Fibroblast of gingiva (primary cell): ENCODE measurements at regions not wholly inside any gene's neighbourhood (a gene's known extent, or its start where the extent isn't known, plus 50 kb on each side); places are given as distances from the start of the nearest gene placed in this dataset.

ENCODE experiments used
- DNase-seq: peaks from one replicate; pipeline ENCODE4 v3.0.0-alpha.2; 2011; ENCODE audit warnings: low read depth

GRCh38 chr7:124692425-124692824, 73.2 kb downstream of the GPR37 start:
- DNase-seq, result no peak

- DNase-seq, result no peak
Observed at GRCh38 chr7:124690840-124691239, 74.8 kb downstream of the GPR37 start.

DNA sequence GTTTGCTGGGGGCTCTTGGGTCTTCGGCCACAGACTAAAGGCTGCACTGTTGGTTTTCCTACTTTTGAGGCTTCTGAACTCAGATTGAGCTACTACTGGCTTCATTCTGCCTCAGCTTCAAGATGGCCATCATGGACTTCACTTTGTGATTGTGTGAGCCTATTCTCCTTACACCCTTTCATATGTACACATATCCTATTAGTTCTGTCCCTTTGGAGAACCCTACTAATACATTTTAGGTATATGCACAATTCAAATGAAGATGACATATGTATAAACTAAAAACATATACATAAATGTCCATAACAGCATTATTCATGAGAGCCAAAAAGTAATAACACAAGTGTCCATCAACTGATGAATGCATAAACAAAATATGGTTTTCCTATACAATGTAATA, 75.7 kb downstream of the GPR37 start:
- DNase-seq, result no peak

DNA sequence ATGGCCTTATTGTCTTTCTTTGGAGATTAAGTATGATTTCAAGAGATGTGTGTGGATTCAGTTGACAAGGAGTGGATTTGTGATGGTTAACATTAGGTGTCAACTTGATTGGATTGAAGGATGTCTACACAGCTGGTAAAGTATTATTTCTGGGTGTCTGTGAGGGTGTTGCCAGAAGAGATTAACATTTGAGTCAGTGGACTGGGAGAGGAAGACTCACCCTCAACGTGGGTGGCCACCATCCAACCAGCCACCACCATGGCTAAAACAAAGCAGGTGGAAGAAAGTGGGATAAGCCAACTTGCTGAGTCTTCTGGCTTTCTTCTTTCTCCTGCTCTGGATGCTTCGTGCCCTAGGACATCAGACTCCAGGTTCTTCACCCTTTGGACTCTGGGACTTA, 76.1 kb downstream of the GPR37 start:
- DNase-seq, result no peak

DNA sequence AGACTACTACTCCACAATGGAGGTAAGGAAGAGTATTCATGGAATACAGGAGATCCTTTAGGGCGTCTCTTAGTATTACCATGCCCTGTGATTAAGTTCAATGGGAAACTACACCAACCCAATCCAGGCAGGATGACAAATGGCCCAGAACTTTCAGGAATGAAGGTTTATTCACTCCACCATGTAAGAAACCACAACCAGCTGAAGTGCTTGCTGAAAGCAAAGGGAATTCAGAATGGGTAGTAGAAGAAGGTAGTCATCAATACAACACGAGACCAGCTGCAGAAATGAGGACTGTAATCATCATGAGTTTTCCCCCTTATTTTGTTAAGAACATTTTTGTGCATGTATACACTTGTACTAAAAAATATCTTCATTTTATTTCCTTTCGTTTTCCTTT, 76.6 kb downstream of the GPR37 start:
- DNase-seq, result no peak

GRCh38 chr7:124686543-124687171, 78.9 kb downstream of the GPR37 start:
- no peak for DNase-seq

- DNase-seq, result no peak
Observed at GRCh38 chr7:124681946-124682345, 83.6 kb downstream of the GPR37 start.

DNA sequence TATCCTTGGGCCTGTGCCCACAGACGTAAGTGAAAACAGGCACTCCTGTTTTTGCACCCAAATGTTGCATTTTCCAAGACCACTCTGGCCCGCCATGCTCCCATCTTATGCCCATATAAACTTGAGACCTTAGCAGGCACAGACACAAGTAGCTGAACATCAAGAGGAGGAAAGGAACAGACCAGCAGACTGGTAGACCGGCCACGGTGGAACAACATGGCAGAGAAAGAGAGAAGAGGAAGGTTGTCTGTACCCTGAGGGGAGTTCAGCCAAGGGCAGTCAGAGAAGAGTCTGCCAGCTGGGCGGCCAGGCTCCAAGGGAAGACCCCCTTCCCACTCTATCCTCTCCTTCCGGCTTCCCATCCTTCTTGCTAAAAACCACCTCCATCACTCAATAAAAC, 85.3 kb downstream of the GPR37 start:
- no peak for DNase-seq

GRCh38 chr7:124679586-124680225, 85.9 kb downstream of the GPR37 start:
- no peak for DNase-seq

- no peak for DNase-seq
Observed at GRCh38 chr7:124679146-124679545, 86.4 kb downstream of the GPR37 start.

GRCh38 chr7:124674451-124674850, 91.1 kb downstream of the GPR37 start:
- DNase-seq, result no peak

DNA sequence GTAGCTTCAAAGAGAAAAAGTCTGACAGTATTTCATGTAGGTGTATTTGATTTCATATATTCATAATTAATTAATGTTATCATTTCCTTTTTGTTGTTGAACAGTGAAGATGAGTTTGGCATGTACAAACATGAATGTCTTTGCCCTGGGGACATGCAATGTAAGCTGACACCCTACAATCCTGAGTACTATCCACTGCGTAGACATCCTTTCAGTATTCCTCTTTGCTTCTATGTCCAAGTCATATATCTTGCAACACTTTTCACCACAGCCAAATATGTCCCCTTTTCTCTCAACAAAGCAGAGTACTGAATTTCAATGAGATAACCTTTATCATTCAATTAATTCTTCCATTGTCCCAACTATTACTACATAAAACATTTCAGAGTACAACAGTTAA, 93.6 kb downstream of the GPR37 start:
- DNase-seq, result no peak

- DNase-seq, result no peak
Observed at GRCh38 chr7:124667312-124668153, 98.1 kb downstream of the GPR37 start.

DNA sequence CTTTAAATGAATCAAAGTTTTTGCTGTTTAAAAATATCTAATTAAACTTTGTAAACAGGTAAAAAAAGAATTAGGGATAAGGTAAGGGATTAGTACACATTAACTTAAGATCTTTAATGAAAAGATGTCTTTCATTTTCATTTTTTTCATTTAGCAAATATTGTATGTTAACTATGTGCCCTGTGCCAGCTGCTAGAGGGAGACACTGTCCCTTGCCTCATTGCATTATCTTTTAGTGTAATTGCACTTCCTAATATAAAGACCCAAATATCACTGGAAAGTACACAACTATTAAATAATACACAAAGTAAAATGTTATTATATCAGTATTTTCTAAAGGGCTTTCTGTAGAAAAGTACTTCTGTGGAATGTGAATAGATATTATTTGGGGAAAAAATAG, 102.7 kb downstream of the GPR37 start:
- DNase-seq, result no peak

DNA sequence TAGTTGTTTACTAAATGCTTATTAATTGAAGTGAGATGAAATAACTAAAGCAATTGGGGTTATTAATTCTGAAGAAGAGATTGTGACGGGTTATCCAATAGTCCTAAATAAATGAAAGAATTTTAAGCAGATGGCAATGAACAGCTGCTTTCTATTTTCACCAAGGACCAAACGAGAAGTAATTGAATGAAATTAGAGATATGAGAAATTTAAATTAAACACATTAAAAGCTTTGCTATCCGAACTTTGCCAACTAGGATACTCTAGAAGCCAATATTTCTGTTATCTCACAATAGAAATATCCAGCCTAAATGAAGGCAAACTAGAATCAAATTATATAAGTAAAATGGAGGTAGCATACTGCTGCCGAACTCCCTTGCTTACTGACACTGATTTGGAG, 103.2 kb downstream of the GPR37 start:
- no peak for DNase-seq

- no peak for DNase-seq
Observed at GRCh38 chr7:124655990-124656389, 109.6 kb downstream of the GPR37 start.

DNA sequence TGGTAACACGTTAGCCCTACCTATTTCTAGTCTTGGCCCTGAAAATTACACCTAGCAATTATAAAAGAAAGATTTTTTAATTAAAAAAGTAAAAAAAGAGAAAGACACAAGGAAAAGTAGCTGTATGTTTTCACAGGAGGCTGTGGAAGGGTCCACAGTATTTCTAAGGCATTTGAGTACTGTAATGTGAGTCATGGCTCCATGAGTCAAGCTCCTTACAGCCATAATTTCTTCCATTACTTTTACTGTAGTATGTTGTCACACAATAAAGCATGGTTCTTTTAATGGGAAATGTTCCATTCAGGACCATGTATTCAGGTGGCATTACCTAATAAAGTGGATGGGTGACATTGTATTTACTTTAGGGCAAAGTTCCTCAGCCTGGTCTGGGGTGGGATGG, 113.4 kb downstream of the GPR37 start:
- no peak for DNase-seq

DNA sequence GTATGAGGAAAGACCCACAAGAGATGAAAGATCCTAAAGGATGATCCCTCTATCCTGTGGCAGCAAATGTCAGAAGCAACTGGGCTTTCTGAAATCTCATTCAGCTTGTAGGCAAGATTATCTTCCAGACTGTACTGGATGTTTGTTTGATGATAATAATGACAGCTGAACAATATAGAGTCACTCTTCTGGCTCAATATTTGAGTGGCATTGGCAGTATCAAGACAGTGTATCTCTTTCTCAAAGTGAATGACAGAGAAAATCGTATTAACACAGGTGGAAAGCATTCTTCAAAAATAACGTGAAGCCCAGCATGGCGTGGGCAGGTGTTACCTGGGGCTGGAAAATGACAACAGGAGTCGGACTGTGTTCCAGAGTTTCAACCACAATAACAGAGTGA, 114.5 kb downstream of the GPR37 start:
- no peak for DNase-seq

- no peak for DNase-seq
Observed at GRCh38 chr7:124649397-124650014, 116.1 kb downstream of the GPR37 start.

- DNase-seq, result no peak
Observed at GRCh38 chr7:124647630-124648306, 117.8 kb downstream of the GPR37 start.

GRCh38 chr7:124645704-124646103, 119.9 kb downstream of the GPR37 start:
- no peak for DNase-seq

- no peak for DNase-seq
Observed at GRCh38 chr7:124643311-124643811, 122.2 kb downstream of the GPR37 start.
